Activated T-cell treated with anti-CD3 and anti-CD28 coated beads for 48 hours (primary cell): ENCODE measurements at regions not wholly inside any gene's neighbourhood (a gene's known extent, or its start where the extent isn't known, plus 50 kb on each side); places are given as distances from the start of the nearest gene placed in this dataset.

Experiments
- DNase-seq: peaks from one replicate; pipeline ENCODE4 v3.0.0-alpha.2; 2020; ENCODE audit warnings: low read depth

- no peak for DNase-seq
Observed at GRCh38 chr5:174311121-174311520, 265.6 kb downstream of the NSG2 start.

GRCh38 chr5:174311531-174312269, 266.2 kb downstream of the NSG2 start:
- DNase-seq = peak; percentile 61

- no peak for DNase-seq
Observed at GRCh38 chr5:174312270-174312617, 266.7 kb downstream of the NSG2 start.

DNA sequence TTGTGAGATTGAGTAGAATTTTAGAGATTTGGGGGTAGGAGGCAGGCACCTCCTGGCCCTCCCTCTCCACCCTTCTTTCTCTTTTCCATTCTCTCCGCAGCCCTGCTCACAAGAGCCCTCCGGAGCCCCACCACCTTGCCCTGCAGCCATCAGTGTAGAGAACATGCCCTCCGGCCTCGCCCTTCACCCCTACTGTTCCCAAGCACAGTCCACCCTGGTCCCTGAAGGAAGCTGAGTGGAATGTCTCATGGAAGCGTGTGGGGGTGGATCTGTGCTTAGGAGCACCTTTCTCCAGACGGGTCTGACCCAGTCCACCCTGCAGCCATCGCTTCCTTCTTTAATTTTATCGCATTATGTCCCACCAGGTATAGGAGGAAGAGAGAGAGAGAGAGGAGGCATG, 267.1 kb downstream of the NSG2 start:
- no peak for DNase-seq

DNA sequence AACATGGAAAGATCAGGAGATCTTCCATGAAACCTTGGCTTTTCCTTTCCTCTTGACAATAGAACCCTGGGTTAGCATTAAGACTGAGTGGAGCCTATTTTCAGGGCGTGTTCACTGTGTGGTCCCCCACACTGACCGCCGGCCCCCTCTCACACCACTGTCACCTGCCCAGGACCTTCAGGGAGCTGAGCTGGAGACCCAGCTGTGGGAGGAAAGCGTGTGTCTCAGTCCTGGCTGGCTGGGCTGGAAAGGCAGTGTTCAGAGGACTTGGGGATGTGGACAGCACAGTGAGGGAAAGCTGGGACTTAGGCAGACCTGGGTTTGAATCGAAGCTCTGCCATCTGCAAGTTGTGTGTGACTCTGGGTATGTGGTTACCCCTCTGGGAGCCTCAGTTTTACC, 268.1 kb downstream of the NSG2 start:
- DNase-seq = no peak

DNA sequence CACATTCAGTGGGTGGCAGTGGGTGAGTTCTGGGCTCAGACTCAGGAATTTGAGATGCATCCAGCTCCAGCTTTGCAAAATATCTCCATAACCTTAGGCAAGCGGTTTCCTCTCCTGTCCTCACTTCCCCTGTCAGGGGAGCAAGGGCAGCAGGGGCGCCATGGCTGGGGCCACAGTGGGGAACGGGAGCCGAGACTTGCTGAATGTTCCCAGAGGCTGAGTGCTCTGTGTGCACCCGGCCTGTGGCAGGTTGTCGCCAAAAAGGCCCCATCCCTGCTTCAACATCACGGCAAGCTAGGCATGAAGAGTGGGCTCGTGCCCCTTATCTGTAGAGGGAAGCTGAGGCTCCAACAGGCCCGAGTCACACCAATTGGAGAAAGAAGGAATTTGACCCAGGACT, 268.8 kb downstream of the NSG2 start:
- no peak for DNase-seq

GRCh38 chr5:174315471-174315870, 270.0 kb downstream of the NSG2 start:
- DNase-seq = no peak

GRCh38 chr5:174315871-174316270, 270.4 kb downstream of the NSG2 start:
- DNase-seq = no peak

GRCh38 chr5:174316326-174316725, 270.8 kb downstream of the NSG2 start:
- DNase-seq = no peak

GRCh38 chr5:174317256-174317894, 271.9 kb downstream of the NSG2 start:
- no peak for DNase-seq

GRCh38 chr5:174318578-174318977, 273.1 kb downstream of the NSG2 start:
- no peak for DNase-seq

DNA sequence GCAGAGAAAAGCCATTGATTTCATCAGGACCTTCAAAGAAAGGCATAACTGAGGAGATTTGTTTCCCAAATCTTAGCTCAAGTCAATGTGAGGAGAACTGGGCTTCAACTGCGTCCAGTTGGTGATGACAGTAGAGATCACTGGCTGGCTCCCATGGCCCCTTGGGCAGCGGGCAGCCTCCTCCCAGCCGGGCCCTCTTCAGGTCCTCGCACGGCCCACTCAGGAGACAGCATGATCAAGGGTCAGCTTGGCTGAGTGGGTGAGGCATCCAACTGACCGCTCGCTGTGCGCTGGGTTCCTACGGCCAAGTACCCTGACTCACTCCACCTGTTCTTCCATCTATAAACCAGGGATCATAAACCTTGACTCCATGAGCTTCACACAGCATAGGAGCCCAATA, 274.0 kb downstream of the NSG2 start:
- DNase-seq = no peak

GRCh38 chr5:174320051-174320450, 274.5 kb downstream of the NSG2 start:
- no peak for DNase-seq

- no peak for DNase-seq
Observed at GRCh38 chr5:174323878-174324281, 278.4 kb downstream of the NSG2 start.

DNA sequence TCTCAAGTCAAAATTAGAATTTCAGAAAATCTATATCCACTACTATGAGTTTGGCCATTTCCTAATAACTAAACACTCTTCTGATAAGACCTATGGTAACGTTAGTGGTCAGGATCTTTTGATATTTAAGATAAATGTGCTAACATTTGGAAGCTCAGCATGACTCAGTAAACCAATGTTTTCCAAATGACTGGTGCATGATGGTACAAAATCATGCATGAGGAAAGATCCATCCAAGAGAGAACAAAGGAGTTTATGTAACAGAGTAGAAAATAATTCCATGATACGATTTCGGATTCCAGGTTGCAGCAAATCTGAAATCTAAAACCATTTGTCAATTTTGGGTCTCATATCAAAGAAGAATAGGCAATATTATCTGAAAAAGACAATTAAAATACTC, 279.2 kb downstream of the NSG2 start:
- no peak for DNase-seq

- DNase-seq = no peak
Observed at GRCh38 chr5:174325431-174325830, 279.9 kb downstream of the NSG2 start.

GRCh38 chr5:174325961-174326360, 280.5 kb downstream of the NSG2 start:
- no peak for DNase-seq

DNA sequence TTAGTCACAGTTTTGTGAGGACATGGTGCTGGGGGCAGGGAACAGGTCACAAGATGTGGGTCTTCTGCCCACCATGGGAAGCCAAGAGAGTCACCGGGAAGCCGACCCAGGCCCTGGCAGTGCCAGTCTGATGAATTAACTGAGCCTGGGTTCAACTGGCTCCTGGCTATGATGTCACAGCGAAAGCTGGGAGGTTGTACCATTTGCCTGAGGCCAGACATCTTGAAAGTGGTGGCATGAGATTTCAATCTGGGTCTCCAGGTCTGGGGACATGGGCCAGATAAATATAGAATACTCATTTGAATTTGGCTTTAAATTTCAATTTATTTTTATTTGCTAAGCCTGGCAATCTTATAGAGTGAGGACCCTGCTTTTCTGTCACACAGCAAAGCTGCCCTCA, 280.9 kb downstream of the NSG2 start:
- no peak for DNase-seq

GRCh38 chr5:174327317-174327864, 281.9 kb downstream of the NSG2 start:
- peak; percentile 33 for DNase-seq

DNA sequence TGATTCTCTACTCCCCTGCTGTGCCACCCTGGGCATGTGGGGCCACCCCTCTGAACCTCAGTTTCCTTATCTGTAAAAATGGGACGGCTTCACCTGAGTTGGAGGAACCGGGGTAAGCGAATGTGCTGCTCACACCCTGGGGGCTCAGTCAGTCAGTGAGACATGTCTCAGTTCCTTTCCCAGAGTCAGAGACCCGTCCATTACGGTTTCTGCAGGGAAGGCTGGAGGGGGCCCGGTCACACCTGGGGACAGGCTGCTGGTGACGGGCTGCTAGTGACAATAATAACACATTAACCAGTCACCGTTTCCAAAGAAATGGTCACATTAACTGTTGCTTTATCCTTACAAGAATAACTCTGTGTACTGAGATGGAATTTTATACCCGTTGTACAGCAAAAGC, 282.4 kb downstream of the NSG2 start:
- DNase-seq = no peak

DNA sequence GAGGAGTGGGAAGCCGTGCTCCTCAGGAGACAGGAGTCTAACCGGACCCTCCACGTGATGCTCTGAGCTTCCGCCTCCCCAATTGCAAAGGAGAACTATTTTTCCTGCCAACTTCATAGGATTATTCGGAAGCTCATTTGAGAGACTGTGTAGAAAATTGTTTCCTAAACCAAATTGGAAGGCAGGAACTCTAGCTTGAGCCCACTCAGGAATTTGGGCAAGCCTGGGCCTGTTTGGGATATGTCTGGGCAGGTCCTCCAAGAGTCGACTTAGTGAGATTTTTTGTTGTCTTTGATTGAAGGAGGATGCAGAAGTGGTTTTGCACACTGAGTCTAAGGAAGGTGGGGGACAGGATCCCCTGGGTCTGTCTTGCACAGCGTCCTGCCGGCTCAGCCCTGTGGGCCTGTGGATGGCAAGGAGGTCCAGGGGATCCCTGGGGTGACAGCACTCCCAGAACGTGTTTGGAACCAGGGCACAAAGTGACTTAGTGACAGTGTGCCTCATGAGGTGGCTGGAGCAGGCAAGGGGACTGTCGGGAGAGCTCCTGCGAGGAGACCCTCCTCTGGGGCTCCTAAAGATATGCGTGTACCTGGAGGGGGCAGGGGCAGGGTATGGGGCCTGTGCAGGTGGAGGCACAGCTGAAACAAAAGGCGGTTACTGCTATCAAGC, 283.3 kb downstream of the NSG2 start:
- DNase-seq = no peak

- no peak for DNase-seq
Observed at GRCh38 chr5:174329738-174330137, 284.2 kb downstream of the NSG2 start.

GRCh38 chr5:174335682-174336364, 290.3 kb downstream of the NSG2 start:
- no peak for DNase-seq
